ENCODE measurements at regions not wholly inside any gene's neighbourhood (a gene's known extent, or its start where the extent isn't known, plus 50 kb on each side); places are given as distances from the start of the nearest gene placed in this dataset.
A peak's percentile ranks its signal among the peaks of the same experiment; 100 is the strongest.

DNA sequence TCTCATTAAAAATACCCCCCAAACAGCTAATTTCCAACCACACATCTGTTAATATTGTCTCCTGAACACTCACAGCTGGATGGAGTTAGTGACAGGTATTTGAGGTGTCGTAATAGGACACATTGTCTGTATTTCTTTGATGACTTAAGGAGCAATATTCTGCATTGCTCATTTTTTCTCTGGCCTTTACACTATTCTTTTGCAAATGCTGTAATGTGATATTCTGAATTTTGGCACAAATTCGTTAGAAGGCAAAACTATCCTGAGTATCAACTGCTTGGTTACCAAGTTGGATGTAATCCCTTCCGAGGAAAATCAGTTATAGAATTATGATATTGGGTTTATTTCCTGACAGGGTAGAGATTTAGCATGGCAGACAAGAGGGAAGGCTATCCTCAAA, 1030.2 kb downstream of the MCTP2 start:
- Histone ChIP-seq H3K27me3 (no peaks in the 10 kb centered on the region), H3K4me1 (peaks cover 0 to 4% of the 10 kb centered on the region in 2 donors), H3K27ac (peak overlapping the region; percentile 44 to 54), H3K9me3 (no peaks in the 10 kb centered on the region), H3K36me3 (no peaks in the 10 kb centered on the region), H3K4me3 (no peak overlapping the region)
- TF ChIP-seq POLR2A (IDR thresholded peaks at IDR 0.05), result no peak
- TF ChIP-seq, protein P1, sequence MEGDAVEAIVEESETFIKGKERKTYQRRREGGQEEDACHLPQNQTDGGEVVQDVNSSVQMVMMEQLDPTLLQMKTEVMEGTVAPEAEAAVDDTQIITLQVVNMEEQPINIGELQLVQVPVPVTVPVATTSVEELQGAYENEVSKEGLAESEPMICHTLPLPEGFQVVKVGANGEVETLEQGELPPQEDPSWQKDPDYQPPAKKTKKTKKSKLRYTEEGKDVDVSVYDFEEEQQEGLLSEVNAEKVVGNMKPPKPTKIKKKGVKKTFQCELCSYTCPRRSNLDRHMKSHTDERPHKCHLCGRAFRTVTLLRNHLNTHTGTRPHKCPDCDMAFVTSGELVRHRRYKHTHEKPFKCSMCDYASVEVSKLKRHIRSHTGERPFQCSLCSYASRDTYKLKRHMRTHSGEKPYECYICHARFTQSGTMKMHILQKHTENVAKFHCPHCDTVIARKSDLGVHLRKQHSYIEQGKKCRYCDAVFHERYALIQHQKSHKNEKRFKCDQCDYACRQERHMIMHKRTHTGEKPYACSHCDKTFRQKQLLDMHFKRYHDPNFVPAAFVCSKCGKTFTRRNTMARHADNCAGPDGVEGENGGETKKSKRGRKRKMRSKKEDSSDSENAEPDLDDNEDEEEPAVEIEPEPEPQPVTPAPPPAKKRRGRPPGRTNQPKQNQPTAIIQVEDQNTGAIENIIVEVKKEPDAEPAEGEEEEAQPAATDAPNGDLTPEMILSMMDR (IDR thresholded peaks at IDR 0.05), result no peak
- intact Hi-C loops (cut with DNase I; ENCODE audit: low total_unique reads), result loop anchor here (10.0 kb wide), 1 partner anchor 1063 kb away; no protein-coding TSS in a partner anchor
- DNase-seq, result no peak

DNA sequence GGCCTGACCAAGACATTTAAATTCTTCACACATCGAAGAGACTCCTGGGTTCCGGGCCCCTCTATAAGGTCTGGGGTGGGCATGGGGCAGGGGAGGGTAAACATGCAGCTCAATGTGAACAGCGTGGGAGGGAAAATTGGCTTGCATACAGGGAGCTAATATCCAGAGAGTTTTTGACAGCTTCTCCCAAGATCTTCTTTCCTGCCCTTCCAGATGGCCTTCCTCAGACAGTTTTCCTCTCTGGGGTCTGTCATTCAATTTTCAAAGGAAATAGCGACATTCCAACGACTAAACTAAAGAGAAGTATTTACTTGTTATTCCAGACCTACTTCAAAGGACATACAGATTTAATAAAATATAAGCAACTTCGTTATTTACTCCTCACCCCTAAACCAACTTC, 1030.6 kb downstream of the MCTP2 start:
- H3K27ac ChIP-seq, result peak overlapping the region; percentile 44 to 54
- intact Hi-C loops (cut with DNase I; ENCODE audit: low total_unique reads), result loop anchor here (10.0 kb wide), 1 partner anchor 1063 kb away; no protein-coding TSS in a partner anchor
- no peaks in the 10 kb centered on the region for H3K9me3 ChIP-seq
- H3K4me1 ChIP-seq, result peaks cover 0 to 4% of the 10 kb centered on the region in 2 donors
- DNase-seq, result no peak
- no peaks in the 10 kb centered on the region for H3K27me3 ChIP-seq
- H3K4me3 ChIP-seq, result no peak overlapping the region
- no peaks in the 10 kb centered on the region for H3K36me3 ChIP-seq
- no peak for TF ChIP-seq POLR2A (IDR thresholded peaks at IDR 0.05)
- TF ChIP-seq, protein P1 (IDR thresholded peaks at IDR 0.05), result no peak

DNA sequence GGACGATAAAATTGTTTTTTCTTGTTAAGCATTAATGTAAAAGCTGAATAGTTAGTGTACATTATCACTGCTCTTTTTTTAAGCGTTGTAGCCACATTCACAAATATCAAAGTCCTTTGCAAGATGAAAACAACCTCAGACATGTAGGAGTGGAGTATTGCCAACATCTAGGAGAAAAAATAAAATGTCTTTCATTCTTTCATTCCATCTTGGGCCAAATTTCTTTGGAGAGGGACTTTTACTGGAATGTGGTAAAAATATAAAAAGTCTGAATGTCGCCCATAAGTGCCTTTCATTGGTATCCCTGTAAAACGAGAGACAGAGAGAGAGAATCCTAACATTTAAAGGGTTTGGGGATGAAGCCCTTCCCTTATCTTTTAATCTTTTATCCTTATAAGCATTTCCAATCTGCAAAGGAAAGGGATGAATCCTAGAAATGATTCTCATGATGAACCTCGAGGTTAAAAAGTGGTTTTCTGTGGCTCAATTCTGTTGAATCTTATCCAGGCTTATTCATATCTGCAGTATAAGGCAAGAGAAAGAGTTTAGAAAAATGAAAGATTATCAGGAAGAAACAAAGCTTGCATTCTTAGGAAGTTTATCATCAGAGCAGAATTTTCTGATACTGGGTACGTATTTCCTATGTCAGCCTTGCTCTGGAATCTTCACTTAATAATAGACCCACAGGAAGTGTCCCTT, 1031.7 kb downstream of the MCTP2 start:
- Histone ChIP-seq H3K4me1 (peaks cover 0 to 4% of the 10 kb centered on the region in 2 donors), H3K27ac (peak overlapping the region; percentile 44 to 54), H3K9me3 (no peaks in the 10 kb centered on the region), H3K36me3 (no peaks in the 10 kb centered on the region), H3K4me3 (no peak overlapping the region), H3K27me3 (no peaks in the 10 kb centered on the region)
- intact Hi-C loops (cut with DNase I; ENCODE audit: low total_unique reads), result loop anchor here (10.0 kb wide), 1 partner anchor 1062 kb away; no protein-coding TSS in a partner anchor
- TF ChIP-seq, protein P1 (IDR thresholded peaks at IDR 0.05), result no peak
- TF ChIP-seq POLR2A (IDR thresholded peaks at IDR 0.05), result no peak
- no peak for DNase-seq

GRCh38 chr15:95263751-95264150, 1032.4 kb downstream of the MCTP2 start:
- Histone ChIP-seq H3K36me3 (no peaks in the 10 kb centered on the region), H3K4me1 (peaks cover 0 to 4% of the 10 kb centered on the region in 2 donors), H3K9me3 (no peaks in the 10 kb centered on the region), H3K27me3 (no peaks in the 10 kb centered on the region), H3K27ac (peak overlapping the region; percentile 44 to 54), H3K4me3 (no peak overlapping the region)
- no peak for TF ChIP-seq POLR2A (IDR thresholded peaks at IDR 0.05)
- TF ChIP-seq, protein P1 (IDR thresholded peaks at IDR 0.05), result no peak
- intact Hi-C loops (cut with DNase I; ENCODE audit: low total_unique reads), result loop anchor here (10.0 kb wide), 1 partner anchor 1061 kb away; no protein-coding TSS in a partner anchor
- DNase-seq, result no peak

DNA sequence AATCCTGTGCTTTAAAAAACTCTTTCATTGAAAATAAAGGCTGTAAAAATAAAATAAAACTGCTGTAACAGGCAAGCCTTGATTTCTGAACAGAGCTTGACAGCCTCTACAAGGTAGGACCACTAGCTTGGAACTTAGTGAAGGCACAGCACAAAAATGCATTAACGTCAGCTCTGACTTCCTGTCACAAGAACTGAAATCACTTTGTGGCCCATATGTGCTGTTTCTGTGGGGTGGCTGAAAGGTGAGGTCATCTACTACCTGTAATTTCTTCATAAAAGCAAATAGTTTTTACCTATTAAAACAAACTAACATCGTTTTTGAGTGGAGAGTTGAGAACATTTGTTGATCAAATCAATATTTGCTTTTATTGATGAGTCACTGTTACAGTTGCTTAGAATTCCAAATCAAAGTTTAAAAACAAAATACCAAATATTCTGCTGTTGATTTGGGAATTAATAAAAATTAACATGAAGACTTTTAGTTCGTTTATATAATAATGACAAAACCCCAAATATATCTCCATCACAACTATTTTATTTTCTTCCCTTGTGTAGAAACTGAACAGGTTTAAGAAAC, 1034.1 kb downstream of the MCTP2 start:
- no peak for DNase-seq
- no peaks in the 10 kb centered on the region for H3K27me3 ChIP-seq
- H3K36me3 ChIP-seq, result no peaks in the 10 kb centered on the region
- intact Hi-C loops (cut with DNase I; ENCODE audit: low total_unique reads), result loop anchor here (10.0 kb wide), 1 partner anchor 1059 kb away; no protein-coding TSS in a partner anchor
- TF ChIP-seq POLR2A (IDR thresholded peaks at IDR 0.05), result no peak
- TF ChIP-seq, protein P1 (IDR thresholded peaks at IDR 0.05), result no peak
- H3K4me1 ChIP-seq, result no peaks in the 10 kb centered on the region
- H3K9me3 ChIP-seq, result no peaks in the 10 kb centered on the region
- no peak overlapping the region for H3K4me3 ChIP-seq
- H3K27ac ChIP-seq, result peak overlapping the region; percentile 54 to 64

All from uterus (tissue), 3 donors.